H9 (cell line): ENCODE measurements at regions not wholly inside any gene's neighbourhood (a gene's known extent, or its start where the extent isn't known, plus 50 kb on each side); places are given as distances from the start of the nearest gene placed in this dataset.

Experiments used
- DNase-seq: peaks from one replicate; pipeline ENCODE4 v3.0.0-alpha.2; 2017
- H2AFZ ChIP-seq: one replicate; pipeline ENCODE4 v1.6.1; 2013; ENCODE audit warnings: mild to moderate bottlenecking, low read length, control low read depth, moderate library complexity
- H2AK5ac ChIP-seq: 2 replicates; pipeline ENCODE4 v1.6.1; 2013; ENCODE audit warnings: low read length, control low read depth, mixed read lengths; ENCODE audit not compliant: insufficient read length
- H2BK120ac ChIP-seq: one replicate; pipeline ENCODE4 v1.6.1; 2013; ENCODE audit warnings: low read depth, mild to moderate bottlenecking, low read length, control low read depth, inconsistent platforms; ENCODE audit not compliant: poor library complexity, severe bottlenecking
- H2BK12ac ChIP-seq: 2 replicates; pipeline ENCODE4 v1.6.1; 2013; ENCODE audit warnings: low read length, control low read depth, mixed read lengths, low read depth; ENCODE audit not compliant: insufficient read length
- H2BK15ac ChIP-seq: 2 replicates; pipeline ENCODE4 v1.6.1; 2013; ENCODE audit warnings: low read depth, low read length, control low read depth
- H2BK20ac ChIP-seq: one replicate; pipeline ENCODE4 v1.6.1; 2013; ENCODE audit warnings: low read depth, mild to moderate bottlenecking, low read length, control low read depth, inconsistent platforms; ENCODE audit not compliant: poor library complexity, severe bottlenecking
- H2BK5ac ChIP-seq: 2 replicates; pipeline ENCODE4 v1.6.1; 2013; ENCODE audit warnings: low read length, control low read depth, mixed read lengths; ENCODE audit not compliant: insufficient read length
- H3K14ac ChIP-seq: 2 replicates; pipeline ENCODE4 v1.6.1; 2013; ENCODE audit warnings: low read length, control low read depth; ENCODE audit not compliant: insufficient read depth
- H3K18ac ChIP-seq: 2 replicates; pipeline ENCODE4 v1.6.1; 2013; ENCODE audit warnings: low read depth, mild to moderate bottlenecking, mixed read lengths, low read length, control low read depth; ENCODE audit not compliant: insufficient read length
- H3K23ac ChIP-seq: 2 replicates; pipeline ENCODE4 v1.6.1; 2013; ENCODE audit warnings: low read length, control low read depth, mixed read lengths, low read depth; ENCODE audit not compliant: insufficient read length
- H3K23me2 ChIP-seq: 2 replicates; pipeline ENCODE4 v1.6.1; 2013; ENCODE audit warnings: low read depth, mild to moderate bottlenecking, mixed read lengths, low read length, control low read depth; ENCODE audit not compliant: insufficient read length, poor library complexity, severe bottlenecking
- H3K27ac ChIP-seq: 2 replicates; pipeline ENCODE4 v1.5.1; 2013; ENCODE audit warnings: low read length, control low read depth, mixed read lengths, low read depth; ENCODE audit not compliant: insufficient read length
- H3K27me3 ChIP-seq: 2 replicates; pipeline ENCODE4 v1.6.1; 2013; ENCODE audit warnings: low read length, control low read depth, inconsistent platforms; ENCODE audit not compliant: insufficient read depth
- H3K4ac ChIP-seq: 2 replicates; pipeline ENCODE4 v1.6.1; 2013; ENCODE audit warnings: low read depth, mild to moderate bottlenecking, control low read depth, inconsistent platforms, low read length, moderate library complexity
- H3K4me1 ChIP-seq: 2 replicates; pipeline ENCODE4 v1.6.1; 2013; ENCODE audit warnings: low read length, control low read depth, inconsistent platforms; ENCODE audit not compliant: insufficient read depth
- H3K4me2 ChIP-seq: 2 replicates; pipeline ENCODE4 v1.6.1; 2013; ENCODE audit warnings: low read length, control low read depth, mixed read lengths; ENCODE audit not compliant: insufficient read length, insufficient read depth
- H3K56ac ChIP-seq: 2 replicates; pipeline ENCODE4 v1.6.1; 2013; ENCODE audit warnings: low read depth, mild to moderate bottlenecking, mixed read lengths, low read length, control low read depth; ENCODE audit not compliant: insufficient read length
- H3K79me1 ChIP-seq: 2 replicates; pipeline ENCODE4 v1.6.1; 2013; ENCODE audit warnings: low read depth, mild to moderate bottlenecking, moderate library complexity, low read length, control low read depth, inconsistent platforms; ENCODE audit not compliant: insufficient read depth, poor library complexity, severe bottlenecking
- H3K79me2 ChIP-seq: 2 replicates; pipeline ENCODE4 v1.6.1; 2013; ENCODE audit warnings: low read length, control low read depth, inconsistent platforms; ENCODE audit not compliant: insufficient read depth
- H3K9ac ChIP-seq: 2 replicates; pipeline ENCODE4 v1.6.1; 2013; ENCODE audit warnings: low read length, control low read depth, mixed read lengths; ENCODE audit not compliant: insufficient read length; ENCODE audit errors: extremely low read depth
- H3K9me3 ChIP-seq: one replicate; pipeline ENCODE4 v1.6.1; 2013; ENCODE audit warnings: low read depth, low read length, inconsistent platforms; ENCODE audit not compliant: control insufficient read depth
- H3T11ph ChIP-seq: one replicate; pipeline ENCODE4 v1.6.1; 2013; ENCODE audit warnings: mild to moderate bottlenecking, low read length, control low read depth, inconsistent platforms
- H4K20me1 ChIP-seq: one replicate; pipeline ENCODE4 v1.6.1; 2013; ENCODE audit not compliant: control insufficient read depth, insufficient read length, insufficient read depth
- H4K5ac ChIP-seq: 2 replicates; pipeline ENCODE4 v1.6.1; 2013; ENCODE audit warnings: low read depth, mild to moderate bottlenecking, mixed read lengths, low read length, control low read depth; ENCODE audit not compliant: insufficient read length
- H4K8ac ChIP-seq: replicated peaks from 2 replicates; pipeline ENCODE4 v1.6.1; 2013; ENCODE audit warnings: low read length, control low read depth, mixed read lengths, low read depth; ENCODE audit not compliant: insufficient read length
- H4K91ac ChIP-seq: 2 replicates; pipeline ENCODE4 v1.6.1; 2013; ENCODE audit warnings: low read depth, mild to moderate bottlenecking, moderate library complexity, mixed read lengths, low read length, control low read depth; ENCODE audit not compliant: insufficient read length
- H3K27ac Mint-ChIP-seq, 3 experiments: 2 replicates in 2 of 3; 3 replicates in 1 of 3; pipeline ENCODE4 v1.8.0; 2020 to 2021; ENCODE audit warnings: mixed read lengths in 3 of 3, mild to moderate bottlenecking in 1 of 3, moderate library complexity in 1 of 3
- H3K27me3 Mint-ChIP-seq: 2 replicates; pipeline ENCODE4 v1.8.0; 2021; ENCODE audit warnings: low read depth, mild to moderate bottlenecking, moderate library complexity, mixed read lengths
- H3K36me3 Mint-ChIP-seq, 3 experiments: 2 replicates in 2 of 3; 3 replicates in 1 of 3; pipeline ENCODE4 v1.8.0; 2020 to 2021; ENCODE audit warnings: low read depth in 3 of 3, mixed read lengths in 3 of 3; ENCODE audit not compliant: insufficient read depth in 1 of 3
- H3K4me1 Mint-ChIP-seq, 2 experiments: 2 replicates each; pipeline ENCODE4 v1.8.0; 2020; ENCODE audit warnings: mixed read lengths in 2 of 2
- H3K4me3 Mint-ChIP-seq, 2 experiments: 2 replicates in 1 of 2; 3 replicates in 1 of 2; pipeline ENCODE4 v1.8.0; 2020 to 2021; ENCODE audit warnings: mild to moderate bottlenecking in 2 of 2, mixed read lengths in 2 of 2, moderate library complexity in 1 of 2
- H3K9me3 Mint-ChIP-seq, 2 experiments: 2 replicates in 1 of 2; 3 replicates in 1 of 2; pipeline ENCODE4 v1.8.0; 2020; ENCODE audit warnings: mild to moderate bottlenecking in 2 of 2, mixed read lengths in 2 of 2, moderate library complexity in 1 of 2
- CTCF ChIP-seq: fragments of 200-600 bp; sonication (generic); conservative IDR thresholded peaks from 3 replicates; pipeline ENCODE4 v1.8.0; 2021; ENCODE audit warnings: antibody characterized with exemption, mild to moderate bottlenecking
- WGBS: extraction: QIAGEN DNeasy Blood & Tissue Kit; methylation state at CpG from one replicate; pipeline ENCODE4 v1.1.7; 2013; ENCODE audit warnings: missing lambda C conversion rate, low lambda C conversion rate, mixed read lengths; ENCODE audit not compliant: insufficient read length; ENCODE audit errors: extremely low coverage; 5-methylcytosine and 5-hydroxymethylcytosine counted together

GRCh38 chr4:167868163-167868562 lies 224.2 kb upstream of the ANXA10 start:
- no peaks in the 10 kb centered on the region for H3K9me3 ChIP-seq
- no peaks in the 10 kb centered on the region for H3K23me2 ChIP-seq
- no peak overlapping the region for H4K5ac ChIP-seq
- H2BK5ac ChIP-seq = no peak overlapping the region
- Mint-ChIP-seq H3K36me3 (no peaks in the 10 kb centered on the region), H3K9me3 (no peaks in the 10 kb centered on the region; a peak in 1 of 5 replicates), H3K4me1 (peaks cover 3 to 4% of the 10 kb centered on the region in 2 experiments; a peak in 2 of 4 replicates), H3K27ac (no peak overlapping the region), H3K27me3 (no peaks in the 10 kb centered on the region), H3K4me3 (no peak overlapping the region)
- no peak for TF ChIP-seq CTCF
- H4K8ac ChIP-seq = no peak overlapping the region
- H3K27me3 ChIP-seq = no peaks in the 10 kb centered on the region
- no peak overlapping the region for H2BK120ac ChIP-seq
- no peak overlapping the region for H2BK20ac ChIP-seq
- H4K91ac ChIP-seq = no peak overlapping the region
- H3K4me1 ChIP-seq = no peaks in the 10 kb centered on the region
- H3K56ac ChIP-seq = no peak overlapping the region
- no peak overlapping the region for H3T11ph ChIP-seq
- no peak for DNase-seq
- no peak overlapping the region for H3K27ac ChIP-seq
- H2AFZ ChIP-seq = no peak overlapping the region
- H3K4ac ChIP-seq = no peak overlapping the region
- no peaks in the 10 kb centered on the region for H3K79me1 ChIP-seq
- H3K18ac ChIP-seq = no peak overlapping the region
- no peak overlapping the region for H3K23ac ChIP-seq
- no peak overlapping the region for H3K9ac ChIP-seq
- WGBS = no CpG with 5 or more reads among the region's 1 CpG
- no peak overlapping the region for H2AK5ac ChIP-seq
- H2BK12ac ChIP-seq = no peak overlapping the region
- H4K20me1 ChIP-seq = no peaks in the 10 kb centered on the region
- no peak overlapping the region for H2BK15ac ChIP-seq
- H3K14ac ChIP-seq = no peak overlapping the region
- no peak overlapping the region for H3K4me2 ChIP-seq
- H3K79me2 ChIP-seq = no peaks in the 10 kb centered on the region
